HEK293 (cell line): ENCODE measurements at regions not wholly inside any gene's neighbourhood (a gene's known extent, or its start where the extent isn't known, plus 50 kb on each side); places are given as distances from the start of the nearest gene placed in this dataset.

ENCODE experiments used
- CTCF ChIA-PET: fragments of 350-600 bp; formaldehyde crosslinking; extraction: SDS; loops from one replicate; lab custom pipeline; 2021; ENCODE audit warnings: antibody characterized with exemption; lab: Yijun Ruan, JAX
- POLR2A ChIA-PET: fragments of 300-600 bp; formaldehyde crosslinking; extraction: SDS; loops from one replicate; lab custom pipeline; 2020; ENCODE audit warnings: antibody characterized with exemption, inconsistent platforms; lab: Yijun Ruan, JAX
- H3K27ac ChIP-seq: fragments of 200-500 bp; sonication (Bioruptor generic); 2 replicates; pipeline ENCODE4 v1.5.1; 2014; ENCODE audit warnings: low read depth, low read length, control low read depth, inconsistent platforms; ENCODE audit errors: extremely low read depth
- H3K36me3 ChIP-seq, 2 experiments: fragments of 200-500 bp in 1 of 2; sonication (Bioruptor generic) in 1 of 2; 1 replicate in 1 of 2; 2 replicates in 1 of 2; pipeline ENCODE4 v1.5.1; 2014 to 2017; ENCODE audit warnings: inconsistent platforms in 2 of 2, low read length in 2 of 2; ENCODE audit not compliant: control insufficient read depth in 2 of 2, insufficient read depth in 1 of 2
- H3K4me1 ChIP-seq: fragments of 200-500 bp; sonication (Bioruptor generic); 2 replicates; pipeline ENCODE4 v1.5.1; 2014; ENCODE audit warnings: mild to moderate bottlenecking, low read length, inconsistent platforms; ENCODE audit not compliant: control insufficient read depth, insufficient read depth
- H3K4me3 ChIP-seq: 2 replicates; pipeline ENCODE4 v1.5.1; 2011; ENCODE audit warnings: low read depth, mild to moderate bottlenecking, control low read depth, low read length, moderate library complexity
- H3K9me3 ChIP-seq: fragments of 200-500 bp; sonication (Bioruptor generic); 2 replicates; pipeline ENCODE4 v1.5.1; 2014; ENCODE audit warnings: low read depth, low read length, inconsistent platforms; ENCODE audit not compliant: control insufficient read depth, insufficient read depth
- GLI2 ChIP-seq: fragments of 450-650 bp; formaldehyde crosslinking; IDR thresholded peaks from 2 replicates; pipeline ENCODE4; 2017; ENCODE audit warnings: missing biosample characterization, missing genetic modification characterization, low read depth, borderline replicate concordance
- GLIS2 ChIP-seq: fragments of 450-650 bp; formaldehyde crosslinking; IDR thresholded peaks from 2 replicates; pipeline ENCODE4 v1.5.1; 2016; ENCODE audit warnings: missing biosample characterization, missing genetic modification characterization
- ZBTB1 ChIP-seq: fragments of 450-650 bp; formaldehyde crosslinking; IDR thresholded peaks from 2 replicates; pipeline ENCODE4 v1.5.1; 2016; ENCODE audit warnings: missing biosample characterization, missing genetic modification characterization
- ZNF114 ChIP-seq: fragments of 450-650 bp; formaldehyde crosslinking; IDR thresholded peaks from 2 replicates; pipeline ENCODE4 v1.5.0; 2017; ENCODE audit warnings: missing biosample characterization, missing genetic modification characterization
- ZNF121 ChIP-seq: fragments of 450-650 bp; formaldehyde crosslinking; IDR thresholded peaks from 2 replicates; pipeline ENCODE4 v1.5.1; 2016; ENCODE audit warnings: missing biosample characterization, missing genetic modification characterization
- ZNF138 ChIP-seq: fragments of 450-650 bp; formaldehyde crosslinking; IDR thresholded peaks from 2 replicates; pipeline ENCODE4 v1.5.1; 2016; ENCODE audit warnings: missing biosample characterization, missing genetic modification characterization, borderline replicate concordance
- ZNF16 ChIP-seq: fragments of 450-650 bp; formaldehyde crosslinking; IDR thresholded peaks from 2 replicates; pipeline ENCODE4 v1.5.1; 2016; ENCODE audit warnings: low read depth, missing biosample characterization, missing genetic modification characterization
- ZNF19 ChIP-seq: fragments of 450-650 bp; formaldehyde crosslinking; IDR thresholded peaks from 2 replicates; pipeline ENCODE4; 2016; ENCODE audit warnings: missing biosample characterization, missing genetic modification characterization, low read depth
- ZNF248 ChIP-seq: fragments of 450-650 bp; formaldehyde crosslinking; IDR thresholded peaks from 2 replicates; pipeline ENCODE4 v1.5.1; 2017; ENCODE audit warnings: missing biosample characterization, missing genetic modification characterization
- ZNF404 ChIP-seq: fragments of 450-650 bp; formaldehyde crosslinking; IDR thresholded peaks from 2 replicates; pipeline ENCODE4 v1.5.1; 2017; ENCODE audit warnings: missing biosample characterization, missing genetic modification characterization
- ZNF610 ChIP-seq: fragments of 450-650 bp; formaldehyde crosslinking; IDR thresholded peaks from 2 replicates; pipeline ENCODE4 v1.5.1; 2016; ENCODE audit warnings: missing biosample characterization, missing genetic modification characterization, borderline replicate concordance
- ZNF623 ChIP-seq: fragments of 450-650 bp; formaldehyde crosslinking; IDR thresholded peaks from 2 replicates; pipeline ENCODE4 v1.5.1; 2016; ENCODE audit warnings: missing biosample characterization, missing genetic modification characterization
- ZNF670 ChIP-seq: fragments of 450-650 bp; formaldehyde crosslinking; IDR thresholded peaks from 2 replicates; pipeline ENCODE4 v1.5.1; 2016; ENCODE audit warnings: missing biosample characterization, missing genetic modification characterization, low read depth
- ZNF76 ChIP-seq: fragments of 450-650 bp; formaldehyde crosslinking; IDR thresholded peaks from 2 replicates; pipeline ENCODE4; 2016; ENCODE audit warnings: low read depth, missing biosample characterization, missing genetic modification characterization, borderline replicate concordance
- ZNF776 ChIP-seq: fragments of 450-650 bp; formaldehyde crosslinking; IDR thresholded peaks from 2 replicates; pipeline ENCODE4 v1.5.0; 2017; ENCODE audit warnings: missing biosample characterization, missing genetic modification characterization, borderline replicate concordance
- ZSCAN16 ChIP-seq: fragments of 450-650 bp; formaldehyde crosslinking; IDR thresholded peaks from 2 replicates; pipeline ENCODE4 v1.5.1; 2016; ENCODE audit warnings: missing biosample characterization, missing genetic modification characterization
- TF ChIP-seq, protein P1 (sequence below): fragments of 450-650 bp; formaldehyde crosslinking; IDR thresholded peaks from 2 replicates; pipeline ENCODE4 v1.5.1; 2016; ENCODE audit warnings: missing biosample characterization, missing genetic modification characterization
- TF ChIP-seq, protein P2 (sequence below): fragments of 450-650 bp; formaldehyde crosslinking; IDR thresholded peaks from 2 replicates; pipeline ENCODE4 v1.5.1; 2016; ENCODE audit warnings: missing biosample characterization, missing genetic modification characterization
- TF ChIP-seq, protein P3 (sequence below): fragments of 450-650 bp; formaldehyde crosslinking; IDR thresholded peaks from 2 replicates; pipeline ENCODE4 v1.5.1; 2016; ENCODE audit warnings: missing biosample characterization, missing genetic modification characterization
- TF ChIP-seq, protein P4 (sequence below): fragments of 450-650 bp; formaldehyde crosslinking; IDR thresholded peaks from 2 replicates; pipeline ENCODE4 v1.5.1; 2016; ENCODE audit warnings: missing biosample characterization, missing genetic modification characterization, borderline replicate concordance

DNA sequence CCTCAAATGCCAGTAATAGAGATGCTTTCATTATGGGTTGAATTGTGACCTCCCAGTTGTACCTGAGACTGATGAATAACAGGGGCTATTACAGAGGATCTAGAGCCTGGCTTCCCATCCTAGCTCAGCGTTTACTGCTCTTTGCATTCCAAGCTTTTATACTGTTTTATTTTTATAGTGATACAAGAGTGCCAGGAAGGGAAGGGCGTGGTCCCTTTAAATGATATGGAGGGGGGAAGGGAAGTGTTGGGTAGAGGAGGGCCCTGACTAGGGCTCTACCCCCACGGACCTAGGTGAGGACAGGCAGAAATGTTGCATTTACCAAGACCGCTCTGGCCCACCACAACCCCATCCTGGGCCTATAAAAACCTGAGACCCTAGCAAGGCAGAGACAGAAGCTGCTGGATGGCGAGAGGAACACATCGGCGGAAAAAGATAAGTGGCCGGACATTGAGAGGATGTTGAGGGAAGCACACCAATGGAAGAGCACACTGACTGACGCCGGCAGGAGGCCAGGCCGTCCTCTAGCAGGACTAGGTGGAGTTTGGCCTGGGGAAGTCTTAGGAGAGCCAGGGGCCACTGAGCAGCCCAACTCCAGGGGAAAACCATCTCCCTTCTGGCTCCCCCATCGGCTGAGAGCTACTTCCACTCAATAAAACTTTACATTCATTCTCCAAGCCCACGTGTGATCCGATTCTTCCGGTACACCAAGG, 1025.9 kb downstream of the TTLL7 start:
- POLR2A ChIA-PET, result no interaction called here
- Histone ChIP-seq H3K27ac (no peak overlapping the region), H3K4me1 (no peaks in the 10 kb centered on the region)
- CTCF ChIA-PET, result no interaction called here
- no peak for TF ChIP-seq ZNF248 (tag by site-specific recombination)
- TF ChIP-seq, protein P1, sequence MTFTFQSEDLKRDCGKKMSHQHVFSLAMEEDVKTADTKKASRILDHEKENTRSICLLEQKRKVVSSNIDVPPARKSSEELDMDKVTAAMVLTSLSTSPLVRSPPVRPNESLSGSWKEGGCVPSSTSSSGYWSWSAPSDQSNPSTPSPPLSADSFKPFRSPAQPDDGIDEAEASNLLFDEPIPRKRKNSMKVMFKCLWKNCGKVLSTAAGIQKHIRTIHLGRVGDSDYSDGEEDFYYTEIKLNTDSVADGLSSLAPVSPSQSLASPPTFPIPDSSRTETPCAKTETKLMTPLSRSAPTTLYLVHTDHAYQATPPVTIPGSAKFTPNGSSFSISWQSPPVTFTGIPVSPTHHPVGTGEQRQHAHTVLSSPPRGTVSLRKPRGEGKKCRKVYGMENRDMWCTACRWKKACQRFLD, result no peak
- TF ChIP-seq ZNF138 (tag by site-specific recombination), result no peak
- no peak for TF ChIP-seq ZNF610 (tag by site-specific recombination)
- TF ChIP-seq ZNF76 (tag by site-specific recombination), result no peak
- no peak for TF ChIP-seq ZNF16 (tag by site-specific recombination)
- no peak for TF ChIP-seq ZNF19 (tag by site-specific recombination)
- TF ChIP-seq ZNF670, result no peak
- TF ChIP-seq, protein P2, sequence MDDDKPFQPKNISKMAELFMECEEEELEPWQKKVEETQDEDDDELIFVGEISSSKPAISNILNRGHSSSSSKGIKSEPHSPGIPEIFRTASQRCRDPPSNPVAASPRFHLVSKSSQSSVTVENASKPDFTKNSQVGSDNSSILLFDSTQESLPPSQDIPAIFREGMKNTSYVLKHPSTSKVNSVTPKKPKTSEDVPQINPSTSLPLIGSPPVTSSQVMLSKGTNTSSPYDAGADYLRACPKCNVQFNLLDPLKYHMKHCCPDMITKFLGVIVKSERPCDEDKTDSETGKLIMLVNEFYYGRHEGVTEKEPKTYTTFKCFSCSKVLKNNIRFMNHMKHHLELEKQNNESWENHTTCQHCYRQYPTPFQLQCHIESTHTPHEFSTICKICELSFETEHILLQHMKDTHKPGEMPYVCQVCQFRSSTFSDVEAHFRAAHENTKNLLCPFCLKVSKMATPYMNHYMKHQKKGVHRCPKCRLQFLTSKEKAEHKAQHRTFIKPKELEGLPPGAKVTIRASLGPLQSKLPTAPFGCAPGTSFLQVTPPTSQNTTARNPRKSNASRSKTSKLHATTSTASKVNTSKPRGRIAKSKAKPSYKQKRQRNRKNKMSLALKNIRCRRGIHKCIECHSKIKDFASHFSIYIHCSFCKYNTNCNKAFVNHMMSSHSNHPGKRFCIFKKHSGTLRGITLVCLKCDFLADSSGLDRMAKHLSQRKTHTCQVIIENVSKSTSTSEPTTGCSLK (tag by site-specific recombination), result no peak
- TF ChIP-seq, all 188 proteins: peak for 0
- H3K4me3 ChIP-seq, result no peak overlapping the region
- H3K36me3 ChIP-seq, result no peaks in the 10 kb centered on the region
- no peaks in the 10 kb centered on the region for H3K9me3 ChIP-seq

DNA sequence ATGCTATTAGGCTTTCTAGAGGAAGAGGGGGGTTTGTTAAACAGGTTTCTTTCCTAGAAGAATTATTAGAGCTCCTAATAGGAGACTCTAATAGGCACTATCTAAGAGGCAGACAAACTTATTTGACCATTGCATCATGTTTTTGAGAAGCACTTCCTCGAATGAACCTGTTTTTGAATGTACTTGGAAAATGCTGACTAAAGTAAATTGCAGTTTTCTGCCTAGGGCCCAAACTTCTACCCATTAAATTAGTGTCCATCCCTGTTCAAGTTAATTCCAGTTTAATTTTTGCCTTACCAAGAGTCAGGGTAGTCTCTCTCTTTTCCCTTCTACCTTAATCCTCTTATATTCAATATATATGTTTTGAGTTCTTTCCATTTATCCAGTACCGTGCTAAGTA, 1029.6 kb downstream of the TTLL7 start:
- ChIA-PET CTCF (interaction anchor here (0.8 kb wide), 1 partner anchor 13 kb away, joined by 3 read pairs; no protein-coding TSS in a partner anchor), POLR2A (no interaction called here)
- Histone ChIP-seq H3K27ac (no peak overlapping the region), H3K4me1 (no peaks in the 10 kb centered on the region), H3K36me3 (no peaks in the 10 kb centered on the region), H3K9me3 (no peaks in the 10 kb centered on the region), H3K4me3 (no peak overlapping the region)
- TF ChIP-seq ZSCAN16, result no peak
- TF ChIP-seq, protein P3, sequence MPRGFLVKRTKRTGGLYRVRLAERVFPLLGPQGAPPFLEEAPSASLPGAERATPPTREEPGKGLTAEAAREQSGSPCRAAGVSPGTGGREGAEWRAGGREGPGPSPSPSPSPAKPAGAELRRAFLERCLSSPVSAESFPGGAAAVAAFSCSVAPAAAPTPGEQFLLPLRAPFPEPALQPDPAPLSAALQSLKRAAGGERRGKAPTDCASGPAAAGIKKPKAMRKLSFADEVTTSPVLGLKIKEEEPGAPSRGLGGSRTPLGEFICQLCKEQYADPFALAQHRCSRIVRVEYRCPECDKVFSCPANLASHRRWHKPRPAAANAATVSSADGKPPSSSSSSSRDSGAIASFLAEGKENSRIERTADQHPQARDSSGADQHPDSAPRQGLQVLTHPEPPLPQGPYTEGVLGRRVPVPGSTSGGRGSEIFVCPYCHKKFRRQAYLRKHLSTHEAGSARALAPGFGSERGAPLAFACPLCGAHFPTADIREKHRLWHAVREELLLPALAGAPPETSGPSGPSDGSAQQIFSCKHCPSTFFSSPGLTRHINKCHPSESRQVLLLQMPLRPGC, result no peak
- TF ChIP-seq ZBTB1, result no peak
- TF ChIP-seq GLIS2 (tag by site-specific recombination), result no peak
- TF ChIP-seq ZNF404 (tag by site-specific recombination), result no peak
- TF ChIP-seq ZNF623 (tag by site-specific recombination), result no peak
- TF ChIP-seq, protein P4, sequence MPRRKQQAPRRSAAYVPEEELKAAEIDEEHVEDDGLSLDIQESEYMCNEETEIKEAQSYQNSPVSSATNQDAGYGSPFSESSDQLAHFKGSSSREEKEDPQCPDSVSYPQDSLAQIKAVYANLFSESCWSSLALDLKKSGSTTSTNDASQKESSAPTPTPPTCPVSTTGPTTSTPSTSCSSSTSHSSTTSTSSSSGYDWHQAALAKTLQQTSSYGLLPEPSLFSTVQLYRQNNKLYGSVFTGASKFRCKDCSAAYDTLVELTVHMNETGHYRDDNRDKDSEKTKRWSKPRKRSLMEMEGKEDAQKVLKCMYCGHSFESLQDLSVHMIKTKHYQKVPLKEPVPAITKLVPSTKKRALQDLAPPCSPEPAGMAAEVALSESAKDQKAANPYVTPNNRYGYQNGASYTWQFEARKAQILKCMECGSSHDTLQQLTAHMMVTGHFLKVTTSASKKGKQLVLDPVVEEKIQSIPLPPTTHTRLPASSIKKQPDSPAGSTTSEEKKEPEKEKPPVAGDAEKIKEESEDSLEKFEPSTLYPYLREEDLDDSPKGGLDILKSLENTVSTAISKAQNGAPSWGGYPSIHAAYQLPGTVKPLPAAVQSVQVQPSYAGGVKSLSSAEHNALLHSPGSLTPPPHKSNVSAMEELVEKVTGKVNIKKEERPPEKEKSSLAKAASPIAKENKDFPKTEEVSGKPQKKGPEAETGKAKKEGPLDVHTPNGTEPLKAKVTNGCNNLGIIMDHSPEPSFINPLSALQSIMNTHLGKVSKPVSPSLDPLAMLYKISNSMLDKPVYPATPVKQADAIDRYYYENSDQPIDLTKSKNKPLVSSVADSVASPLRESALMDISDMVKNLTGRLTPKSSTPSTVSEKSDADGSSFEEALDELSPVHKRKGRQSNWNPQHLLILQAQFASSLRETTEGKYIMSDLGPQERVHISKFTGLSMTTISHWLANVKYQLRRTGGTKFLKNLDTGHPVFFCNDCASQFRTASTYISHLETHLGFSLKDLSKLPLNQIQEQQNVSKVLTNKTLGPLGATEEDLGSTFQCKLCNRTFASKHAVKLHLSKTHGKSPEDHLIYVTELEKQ (tag by site-specific recombination), result no peak
- no peak for TF ChIP-seq ZNF114 (tag by site-specific recombination)
- no peak for TF ChIP-seq ZNF776 (tag by site-specific recombination)
- no peak for TF ChIP-seq ZNF121 (tag by site-specific recombination)
- TF ChIP-seq GLI2 (tag by site-specific recombination), result no peak
